Liver (tissue), 8 donors: ENCODE measurements at regions not wholly inside any gene's neighbourhood (a gene's known extent, or its start where the extent isn't known, plus 50 kb on each side); places are given as distances from the start of the nearest gene placed in this dataset.

Experiments
- DNase-seq: peaks from one replicate; pipeline ENCODE4 v3.0.0-alpha.2; 2017; ENCODE audit warnings: low spot score
- H3K27ac ChIP-seq, 2 donors: one replicate each; pipeline ENCODE4 v1.7.0; 2013; ENCODE audit warnings: inconsistent platforms in 2 of 2, low read length in 2 of 2, control low read depth in 1 of 2, low read depth in 1 of 2, mild to moderate bottlenecking in 1 of 2
- H3K27me3 ChIP-seq, 4 donors: one replicate each; pipeline versions ENCODE4 v1.6.1 to v1.7.0; 2013; ENCODE audit warnings: low read length in 3 of 4, inconsistent platforms in 1 of 4, mild to moderate bottlenecking in 1 of 4, moderate library complexity in 1 of 4; ENCODE audit not compliant: control insufficient read depth in 4 of 4, insufficient read depth in 4 of 4
- H3K36me3 ChIP-seq, 4 donors: one replicate each; pipeline versions ENCODE4 v1.6.1 to v1.7.0; 2013; ENCODE audit warnings: low read length in 3 of 4, mild to moderate bottlenecking in 3 of 4, low read depth in 1 of 4, moderate library complexity in 1 of 4; ENCODE audit not compliant: control insufficient read depth in 4 of 4, insufficient read depth in 3 of 4
- H3K4me1 ChIP-seq, 4 donors: one replicate each; pipeline versions ENCODE4 v1.6.1 to v1.7.0; 2013; ENCODE audit warnings: low read length in 3 of 4, mild to moderate bottlenecking in 3 of 4, moderate library complexity in 1 of 4; ENCODE audit not compliant: control insufficient read depth in 4 of 4, insufficient read depth in 4 of 4
- H3K4me3 ChIP-seq, 3 donors: one replicate each; pipeline versions ENCODE4 v1.6.1 to v1.7.0; 2013; ENCODE audit warnings: low read length in 3 of 3, control low read depth in 1 of 3, low read depth in 1 of 3, mild to moderate bottlenecking in 1 of 3
- H3K9ac ChIP-seq, 2 donors: one replicate each; pipeline ENCODE4 v1.7.0; 2013; ENCODE audit warnings: low read length in 2 of 2, mild to moderate bottlenecking in 2 of 2, moderate library complexity in 2 of 2, control low read depth in 1 of 2, low read depth in 1 of 2
- H3K9me3 ChIP-seq, 4 donors: one replicate each; pipeline versions ENCODE4 v1.6.1 to v1.7.0; 2013; ENCODE audit warnings: low read length in 3 of 4; ENCODE audit not compliant: control insufficient read depth in 4 of 4
- EGR1 ChIP-seq, 2 donors: IDR thresholded peaks; 2 replicates each; pipeline ENCODE4 v1.6.1; 2016 to 2018; ENCODE audit warnings: antibody characterized with exemption in 2 of 2, low read depth in 2 of 2
- FOXA1 ChIP-seq: IDR thresholded peaks from 2 replicates; pipeline ENCODE4 v1.6.1; 2016; ENCODE audit warnings: antibody characterized with exemption
- FOXA2 ChIP-seq: IDR thresholded peaks from 2 replicates; pipeline ENCODE4 v1.6.1; 2016; ENCODE audit warnings: antibody characterized with exemption
- GABPA ChIP-seq, 2 donors: IDR thresholded peaks in 1 of 2; conservative IDR thresholded peaks in 1 of 2; 2 replicates each; pipeline ENCODE4 v1.6.1; 2016; ENCODE audit warnings: antibody characterized with exemption in 2 of 2, mild to moderate bottlenecking in 1 of 2, moderate library complexity in 1 of 2
- HNF4A ChIP-seq, 2 donors: conservative IDR thresholded peaks; 2 replicates each; pipeline ENCODE4 v1.6.1; 2016; ENCODE audit warnings: antibody characterized with exemption in 2 of 2, mild to moderate bottlenecking in 2 of 2
- HNF4G ChIP-seq: IDR thresholded peaks from 2 replicates; pipeline ENCODE4 v1.6.1; 2016; ENCODE audit warnings: antibody characterized with exemption
- JUND ChIP-seq, 2 donors: IDR thresholded peaks; 2 replicates each; pipeline ENCODE4 v1.6.1; 2016; ENCODE audit warnings: antibody characterized with exemption in 2 of 2
- NR2F2 ChIP-seq: IDR thresholded peaks from 2 replicates; pipeline ENCODE4 v1.6.1; 2016; ENCODE audit warnings: antibody characterized with exemption
- SP1 ChIP-seq: IDR thresholded peaks from 2 replicates; pipeline ENCODE4 v1.6.1; 2018; ENCODE audit warnings: antibody characterized with exemption, mild to moderate bottlenecking
- TAF1 ChIP-seq: conservative IDR thresholded peaks from 2 replicates; pipeline ENCODE4 v1.6.1; 2016; ENCODE audit warnings: antibody characterized with exemption, mild to moderate bottlenecking
- YY1 ChIP-seq: IDR thresholded peaks from 2 replicates; pipeline ENCODE4 v1.6.1; 2016; ENCODE audit warnings: antibody characterized with exemption, mild to moderate bottlenecking
- WGBS: extraction: QIAGEN DNeasy Blood & Tissue Kit; methylation state at CpG from one replicate; pipeline ENCODE4 v1.1.7; 2013; 5-methylcytosine and 5-hydroxymethylcytosine counted together
- TF ChIP-seq, protein P1 (sequence below): fragments of 150-350 bp; IDR thresholded peaks from 2 replicates; pipeline ENCODE4 v1.5.1; 2017; ENCODE audit warnings: improper control_type of control experiment, low read depth, low read length; ENCODE audit not compliant: missing input control
- TF ChIP-seq, protein P2 (sequence below): IDR thresholded peaks from 2 replicates; pipeline ENCODE4 v1.6.1; 2016; ENCODE audit warnings: antibody characterized with exemption, mild to moderate bottlenecking
- TF ChIP-seq, protein P3 (sequence below): IDR thresholded peaks from 2 replicates; pipeline ENCODE4 v1.6.1; 2016; ENCODE audit warnings: antibody characterized with exemption
- TF ChIP-seq, protein P4 (sequence below): IDR thresholded peaks from 2 replicates; pipeline ENCODE4 v1.6.1; 2016; ENCODE audit warnings: antibody characterized with exemption
- TF ChIP-seq, protein P5 (sequence below): IDR thresholded peaks from 2 replicates; pipeline ENCODE4 v1.6.1; 2016; ENCODE audit warnings: antibody characterized with exemption
- donor health status: healthy.
- donor health status: healthy.
- donor health status: healthy.
- donor health status: healthy.
- donor health status: healthy.

DNA sequence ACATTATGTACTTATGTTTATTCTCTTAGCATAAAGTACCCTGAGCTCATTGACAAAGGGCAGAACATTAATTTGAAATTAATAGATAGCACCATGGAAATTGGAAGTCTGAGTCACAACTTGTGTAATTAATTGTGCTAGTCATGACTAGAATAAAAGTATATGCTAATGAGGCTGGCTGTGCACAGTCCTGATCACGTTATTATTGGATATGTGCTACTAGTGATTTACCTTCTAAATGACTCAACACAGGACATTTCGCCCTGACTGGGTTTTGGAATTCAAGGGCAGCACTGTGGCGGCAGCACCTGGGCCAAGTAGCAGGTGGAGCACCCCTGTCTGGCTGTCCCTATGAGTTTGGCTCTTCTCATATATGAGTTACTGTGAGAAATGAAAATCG, 341.8 kb downstream of the ICE1 start (continued):
- TF ChIP-seq HNF4A (conservative IDR thresholded peaks at IDR 0.05) (no peak), SP1 (no peak), HNF4G (no peak), JUND (IDR thresholded peaks at IDR 0.05) (no peak)
- TF ChIP-seq, protein P1, sequence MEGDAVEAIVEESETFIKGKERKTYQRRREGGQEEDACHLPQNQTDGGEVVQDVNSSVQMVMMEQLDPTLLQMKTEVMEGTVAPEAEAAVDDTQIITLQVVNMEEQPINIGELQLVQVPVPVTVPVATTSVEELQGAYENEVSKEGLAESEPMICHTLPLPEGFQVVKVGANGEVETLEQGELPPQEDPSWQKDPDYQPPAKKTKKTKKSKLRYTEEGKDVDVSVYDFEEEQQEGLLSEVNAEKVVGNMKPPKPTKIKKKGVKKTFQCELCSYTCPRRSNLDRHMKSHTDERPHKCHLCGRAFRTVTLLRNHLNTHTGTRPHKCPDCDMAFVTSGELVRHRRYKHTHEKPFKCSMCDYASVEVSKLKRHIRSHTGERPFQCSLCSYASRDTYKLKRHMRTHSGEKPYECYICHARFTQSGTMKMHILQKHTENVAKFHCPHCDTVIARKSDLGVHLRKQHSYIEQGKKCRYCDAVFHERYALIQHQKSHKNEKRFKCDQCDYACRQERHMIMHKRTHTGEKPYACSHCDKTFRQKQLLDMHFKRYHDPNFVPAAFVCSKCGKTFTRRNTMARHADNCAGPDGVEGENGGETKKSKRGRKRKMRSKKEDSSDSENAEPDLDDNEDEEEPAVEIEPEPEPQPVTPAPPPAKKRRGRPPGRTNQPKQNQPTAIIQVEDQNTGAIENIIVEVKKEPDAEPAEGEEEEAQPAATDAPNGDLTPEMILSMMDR, result no peak

DNA sequence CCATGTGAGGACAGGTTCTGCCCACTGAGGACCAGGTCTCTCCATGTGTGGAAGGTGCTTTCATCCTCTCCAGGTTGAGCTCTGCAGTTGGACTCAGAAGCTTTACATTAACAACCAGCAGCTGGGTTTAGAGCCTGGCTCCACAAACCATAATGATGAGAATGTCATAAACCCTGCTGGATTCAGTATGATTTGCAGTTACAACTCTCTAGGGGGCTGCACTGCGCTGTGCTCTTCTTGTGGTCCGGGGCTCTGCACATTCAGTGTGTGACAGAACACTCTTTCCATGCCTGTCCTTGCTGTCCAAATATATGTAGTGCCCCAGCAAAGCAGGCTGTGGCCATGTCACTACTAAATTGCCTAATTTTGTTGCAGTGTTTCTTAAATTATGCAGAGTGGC, 334.3 kb downstream of the ICE1 start:
- 87% methylated on average over 2 of the region's 2 CpGs for WGBS
- no peak for TF ChIP-seq GABPA (IDR thresholded peaks at IDR 0.05 in 1 of 2, conservative IDR thresholded peaks at IDR 0.05 in 1 of 2)
- no peak for TF ChIP-seq YY1
- TF ChIP-seq, protein P2, sequence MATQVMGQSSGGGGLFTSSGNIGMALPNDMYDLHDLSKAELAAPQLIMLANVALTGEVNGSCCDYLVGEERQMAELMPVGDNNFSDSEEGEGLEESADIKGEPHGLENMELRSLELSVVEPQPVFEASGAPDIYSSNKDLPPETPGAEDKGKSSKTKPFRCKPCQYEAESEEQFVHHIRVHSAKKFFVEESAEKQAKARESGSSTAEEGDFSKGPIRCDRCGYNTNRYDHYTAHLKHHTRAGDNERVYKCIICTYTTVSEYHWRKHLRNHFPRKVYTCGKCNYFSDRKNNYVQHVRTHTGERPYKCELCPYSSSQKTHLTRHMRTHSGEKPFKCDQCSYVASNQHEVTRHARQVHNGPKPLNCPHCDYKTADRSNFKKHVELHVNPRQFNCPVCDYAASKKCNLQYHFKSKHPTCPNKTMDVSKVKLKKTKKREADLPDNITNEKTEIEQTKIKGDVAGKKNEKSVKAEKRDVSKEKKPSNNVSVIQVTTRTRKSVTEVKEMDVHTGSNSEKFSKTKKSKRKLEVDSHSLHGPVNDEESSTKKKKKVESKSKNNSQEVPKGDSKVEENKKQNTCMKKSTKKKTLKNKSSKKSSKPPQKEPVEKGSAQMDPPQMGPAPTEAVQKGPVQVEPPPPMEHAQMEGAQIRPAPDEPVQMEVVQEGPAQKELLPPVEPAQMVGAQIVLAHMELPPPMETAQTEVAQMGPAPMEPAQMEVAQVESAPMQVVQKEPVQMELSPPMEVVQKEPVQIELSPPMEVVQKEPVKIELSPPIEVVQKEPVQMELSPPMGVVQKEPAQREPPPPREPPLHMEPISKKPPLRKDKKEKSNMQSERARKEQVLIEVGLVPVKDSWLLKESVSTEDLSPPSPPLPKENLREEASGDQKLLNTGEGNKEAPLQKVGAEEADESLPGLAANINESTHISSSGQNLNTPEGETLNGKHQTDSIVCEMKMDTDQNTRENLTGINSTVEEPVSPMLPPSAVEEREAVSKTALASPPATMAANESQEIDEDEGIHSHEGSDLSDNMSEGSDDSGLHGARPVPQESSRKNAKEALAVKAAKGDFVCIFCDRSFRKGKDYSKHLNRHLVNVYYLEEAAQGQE, result no peak
- TF ChIP-seq, protein P3, sequence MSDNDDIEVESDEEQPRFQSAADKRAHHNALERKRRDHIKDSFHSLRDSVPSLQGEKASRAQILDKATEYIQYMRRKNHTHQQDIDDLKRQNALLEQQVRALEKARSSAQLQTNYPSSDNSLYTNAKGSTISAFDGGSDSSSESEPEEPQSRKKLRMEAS, result no peak
- TF ChIP-seq, protein P4, sequence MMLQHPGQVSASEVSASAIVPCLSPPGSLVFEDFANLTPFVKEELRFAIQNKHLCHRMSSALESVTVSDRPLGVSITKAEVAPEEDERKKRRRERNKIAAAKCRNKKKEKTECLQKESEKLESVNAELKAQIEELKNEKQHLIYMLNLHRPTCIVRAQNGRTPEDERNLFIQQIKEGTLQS, result no peak
- no peak for TF ChIP-seq JUND (IDR thresholded peaks at IDR 0.05)
- TF ChIP-seq TAF1, result no peak
- TF ChIP-seq EGR1 (IDR thresholded peaks at IDR 0.05; ENCODE audit: low read depth in 2 of 2), result no peak
- TF ChIP-seq SP1, result no peak
- TF ChIP-seq, protein P5, sequence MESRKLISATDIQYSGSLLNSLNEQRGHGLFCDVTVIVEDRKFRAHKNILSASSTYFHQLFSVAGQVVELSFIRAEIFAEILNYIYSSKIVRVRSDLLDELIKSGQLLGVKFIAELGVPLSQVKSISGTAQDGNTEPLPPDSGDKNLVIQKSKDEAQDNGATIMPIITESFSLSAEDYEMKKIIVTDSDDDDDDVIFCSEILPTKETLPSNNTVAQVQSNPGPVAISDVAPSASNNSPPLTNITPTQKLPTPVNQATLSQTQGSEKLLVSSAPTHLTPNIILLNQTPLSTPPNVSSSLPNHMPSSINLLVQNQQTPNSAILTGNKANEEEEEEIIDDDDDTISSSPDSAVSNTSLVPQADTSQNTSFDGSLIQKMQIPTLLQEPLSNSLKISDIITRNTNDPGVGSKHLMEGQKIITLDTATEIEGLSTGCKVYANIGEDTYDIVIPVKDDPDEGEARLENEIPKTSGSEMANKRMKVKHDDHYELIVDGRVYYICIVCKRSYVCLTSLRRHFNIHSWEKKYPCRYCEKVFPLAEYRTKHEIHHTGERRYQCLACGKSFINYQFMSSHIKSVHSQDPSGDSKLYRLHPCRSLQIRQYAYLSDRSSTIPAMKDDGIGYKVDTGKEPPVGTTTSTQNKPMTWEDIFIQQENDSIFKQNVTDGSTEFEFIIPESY, result no peak
- Histone ChIP-seq H3K4me3 (no peak overlapping the region), H3K9ac (no peak overlapping the region), H3K27me3 (no peaks in the 10 kb centered on the region), H3K4me1 (no peaks in the 10 kb centered on the region), H3K36me3 (no peaks in the 10 kb centered on the region), H3K27ac (no peak overlapping the region), H3K9me3 (peaks cover 0 to 4% (median 3%) of the 10 kb centered on the region in 4 donors)
- no peak for DNase-seq

DNA sequence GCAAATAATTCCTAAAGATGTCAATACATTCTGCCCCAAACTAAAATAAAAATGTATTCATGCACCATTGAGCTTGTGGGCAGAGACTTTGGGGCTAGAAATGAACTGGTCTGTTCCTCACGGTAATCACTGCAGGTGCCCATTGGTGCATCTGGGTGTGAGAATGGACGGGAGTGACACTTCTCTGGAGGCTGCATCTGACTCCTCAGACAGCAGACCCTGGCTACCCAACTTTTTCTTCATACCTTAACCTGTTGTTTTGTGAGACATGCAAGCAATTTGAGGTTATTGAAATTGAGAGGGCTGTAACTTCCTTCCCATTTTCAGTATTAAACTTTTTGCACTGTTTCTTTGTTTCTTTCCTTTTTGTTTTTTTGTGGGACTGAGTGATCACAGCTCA, 333.4 kb downstream of the ICE1 start:
- H3K27ac ChIP-seq, result no peak overlapping the region
- 79% methylated on average over 2 of the region's 2 CpGs for WGBS
- H3K9me3 ChIP-seq, result peaks cover 0 to 4% (median 3%) of the 10 kb centered on the region in 4 donors
- TF ChIP-seq TAF1, result no peak
- TF ChIP-seq HNF4A (conservative IDR thresholded peaks at IDR 0.05), result no peak
- TF ChIP-seq, protein P3, result no peak
- no peak for TF ChIP-seq EGR1 (IDR thresholded peaks at IDR 0.05; ENCODE audit: low read depth in 2 of 2)
- TF ChIP-seq GABPA (IDR thresholded peaks at IDR 0.05 in 1 of 2, conservative IDR thresholded peaks at IDR 0.05 in 1 of 2), result no peak
- no peak for TF ChIP-seq FOXA1
- no peak for TF ChIP-seq NR2F2
- no peak for TF ChIP-seq HNF4G
- no peak for TF ChIP-seq YY1
- TF ChIP-seq, protein P2, result no peak
- TF ChIP-seq, protein P4, result no peak
- TF ChIP-seq FOXA2, result no peak
- no peak for TF ChIP-seq JUND (IDR thresholded peaks at IDR 0.05)

More for the DNA sequence above, 333.4 kb downstream of the ICE1 start:
- Histone ChIP-seq H3K4me1 (no peaks in the 10 kb centered on the region), H3K4me3 (no peak overlapping the region), H3K27me3 (no peaks in the 10 kb centered on the region), H3K36me3 (no peaks in the 10 kb centered on the region), H3K9ac (no peak overlapping the region)
- DNase-seq, result no peak
